HEK293 (cell line): ENCODE measurements at regions not wholly inside any gene's neighbourhood (a gene's known extent, or its start where the extent isn't known, plus 50 kb on each side); places are given as distances from the start of the nearest gene placed in this dataset.

ENCODE experiments used
- CTCF ChIA-PET: fragments of 350-600 bp; formaldehyde crosslinking; extraction: SDS; loops from one replicate; lab custom pipeline; 2021; ENCODE audit warnings: antibody characterized with exemption; lab: Yijun Ruan, JAX
- POLR2A ChIA-PET: fragments of 300-600 bp; formaldehyde crosslinking; extraction: SDS; loops from one replicate; lab custom pipeline; 2020; ENCODE audit warnings: antibody characterized with exemption, inconsistent platforms; lab: Yijun Ruan, JAX
- H3K27ac ChIP-seq: fragments of 200-500 bp; sonication (Bioruptor generic); 2 replicates; pipeline ENCODE4 v1.5.1; 2014; ENCODE audit warnings: low read depth, low read length, control low read depth, inconsistent platforms; ENCODE audit errors: extremely low read depth
- H3K36me3 ChIP-seq, 2 experiments: fragments of 200-500 bp in 1 of 2; sonication (Bioruptor generic) in 1 of 2; 1 replicate in 1 of 2; 2 replicates in 1 of 2; pipeline ENCODE4 v1.5.1; 2014 to 2017; ENCODE audit warnings: inconsistent platforms in 2 of 2, low read length in 2 of 2; ENCODE audit not compliant: control insufficient read depth in 2 of 2, insufficient read depth in 1 of 2
- H3K4me1 ChIP-seq: fragments of 200-500 bp; sonication (Bioruptor generic); 2 replicates; pipeline ENCODE4 v1.5.1; 2014; ENCODE audit warnings: mild to moderate bottlenecking, low read length, inconsistent platforms; ENCODE audit not compliant: control insufficient read depth, insufficient read depth
- H3K4me3 ChIP-seq: 2 replicates; pipeline ENCODE4 v1.5.1; 2011; ENCODE audit warnings: low read depth, mild to moderate bottlenecking, control low read depth, low read length, moderate library complexity
- H3K9me3 ChIP-seq: fragments of 200-500 bp; sonication (Bioruptor generic); 2 replicates; pipeline ENCODE4 v1.5.1; 2014; ENCODE audit warnings: low read depth, low read length, inconsistent platforms; ENCODE audit not compliant: control insufficient read depth, insufficient read depth
- EGR2 ChIP-seq: fragments of 450-650 bp; formaldehyde crosslinking; IDR thresholded peaks from 2 replicates; pipeline ENCODE4 v1.5.1; 2016; ENCODE audit warnings: low read depth, missing biosample characterization, missing genetic modification characterization
- ELK4 ChIP-seq: IDR thresholded peaks from 2 replicates; pipeline ENCODE4 v1.6.1; 2011; ENCODE audit warnings: mild to moderate bottlenecking, low read depth, low read length, borderline replicate concordance
- MEIS1 ChIP-seq: sonication (generic); formaldehyde crosslinking; IDR thresholded peaks from 2 replicates; pipeline ENCODE4 v1.8.1; 2022; ENCODE audit warnings: missing genetic modification reagents, mild to moderate bottlenecking, borderline replicate concordance
- REPIN1 ChIP-seq: fragments of 450-650 bp; formaldehyde crosslinking; IDR thresholded peaks from 2 replicates; pipeline ENCODE4 v1.5.1; 2017; ENCODE audit warnings: missing biosample characterization, missing genetic modification characterization, low read depth
- TRIM28 ChIP-seq: IDR thresholded peaks from 2 replicates; pipeline ENCODE4 v1.6.1; 2011; ENCODE audit warnings: low read length, control low read depth, borderline replicate concordance
- ZFP41 ChIP-seq: fragments of 450-650 bp; formaldehyde crosslinking; IDR thresholded peaks from 2 replicates; pipeline ENCODE4 v1.5.1; 2016; ENCODE audit warnings: missing biosample characterization, missing genetic modification characterization, borderline replicate concordance
- ZNF114 ChIP-seq: fragments of 450-650 bp; formaldehyde crosslinking; IDR thresholded peaks from 2 replicates; pipeline ENCODE4 v1.5.0; 2017; ENCODE audit warnings: missing biosample characterization, missing genetic modification characterization
- ZNF148 ChIP-seq: fragments of 450-650 bp; formaldehyde crosslinking; IDR thresholded peaks from 2 replicates; pipeline ENCODE4 v1.5.0; 2017; ENCODE audit warnings: missing biosample characterization, missing genetic modification characterization, borderline replicate concordance
- ZNF169 ChIP-seq: fragments of 450-650 bp; formaldehyde crosslinking; IDR thresholded peaks from 2 replicates; pipeline ENCODE4 v1.5.1; 2016; ENCODE audit warnings: missing biosample characterization, missing genetic modification characterization
- ZNF214 ChIP-seq: fragments of 450-650 bp; formaldehyde crosslinking; IDR thresholded peaks from 2 replicates; pipeline ENCODE4 v1.5.1; 2017; ENCODE audit warnings: missing biosample characterization, mild to moderate bottlenecking, missing genetic modification characterization, borderline replicate concordance
- ZNF324 ChIP-seq: fragments of 450-650 bp; formaldehyde crosslinking; IDR thresholded peaks from 2 replicates; pipeline ENCODE4 v1.5.1; 2016; ENCODE audit warnings: missing biosample characterization, missing genetic modification characterization
- ZNF335 ChIP-seq: fragments of 450-650 bp; formaldehyde crosslinking; conservative IDR thresholded peaks from 2 replicates; pipeline ENCODE4 v1.5.1; 2016; ENCODE audit warnings: missing biosample characterization, missing genetic modification characterization
- ZNF366 ChIP-seq: fragments of 450-650 bp; formaldehyde crosslinking; conservative IDR thresholded peaks from 2 replicates; pipeline ENCODE4 v1.5.1; 2016; ENCODE audit warnings: missing biosample characterization, missing genetic modification characterization
- ZNF416 ChIP-seq: fragments of 450-650 bp; formaldehyde crosslinking; IDR thresholded peaks from 2 replicates; pipeline ENCODE4 v1.5.1; 2016; ENCODE audit warnings: missing biosample characterization, missing genetic modification characterization
- ZNF48 ChIP-seq: fragments of 450-650 bp; formaldehyde crosslinking; IDR thresholded peaks from 2 replicates; pipeline ENCODE4 v1.5.1; 2016; ENCODE audit warnings: missing biosample characterization, missing genetic modification characterization
- ZNF510 ChIP-seq: fragments of 450-650 bp; formaldehyde crosslinking; IDR thresholded peaks from 2 replicates; pipeline ENCODE4 v1.5.1; 2018; ENCODE audit warnings: mild to moderate bottlenecking, missing genetic modification characterization, missing biosample characterization; ENCODE audit not compliant: insufficient replicate concordance
- ZNF530 ChIP-seq: fragments of 450-650 bp; formaldehyde crosslinking; IDR thresholded peaks from 2 replicates; pipeline ENCODE4 v1.5.1; 2016; ENCODE audit warnings: low read depth, missing biosample characterization, missing genetic modification characterization
- ZNF626 ChIP-seq: fragments of 450-650 bp; sonication (Bioruptor Pico); formaldehyde crosslinking; IDR thresholded peaks from 2 replicates; pipeline ENCODE4 v1.5.1; 2018; ENCODE audit warnings: missing biosample characterization, missing genetic modification characterization, inconsistent platforms
- ZNF645 ChIP-seq: fragments of 450-650 bp; formaldehyde crosslinking; IDR thresholded peaks from 2 replicates; pipeline ENCODE4; 2016; ENCODE audit warnings: missing biosample characterization, missing genetic modification characterization
- ZNF658 ChIP-seq: fragments of 450-650 bp; formaldehyde crosslinking; IDR thresholded peaks from 2 replicates; pipeline ENCODE4; 2016; ENCODE audit warnings: missing biosample characterization, missing genetic modification characterization
- TF ChIP-seq, protein P1 (sequence below): fragments of 450-650 bp; formaldehyde crosslinking; IDR thresholded peaks from 2 replicates; pipeline ENCODE4 v1.5.1; 2017; ENCODE audit warnings: missing biosample characterization, missing genetic modification characterization
- TF ChIP-seq, protein P2 (sequence below): fragments of 450-650 bp; IDR thresholded peaks from 2 replicates; pipeline ENCODE4 v1.5.1; 2018; ENCODE audit warnings: missing biosample characterization, missing genetic modification characterization
- TF ChIP-seq, protein P3 (sequence below): fragments of 450-650 bp; formaldehyde crosslinking; IDR thresholded peaks from 2 replicates; pipeline ENCODE4 v1.5.1; 2016; ENCODE audit warnings: missing biosample characterization, missing genetic modification characterization

GRCh38 chr3:182412066-182412465 lies 381.2 kb upstream of the ATP11B start:
- CTCF ChIA-PET, result no interaction called here
- POLR2A ChIA-PET, result no interaction called here

GRCh38 chr3:182413061-182413460 lies 380.2 kb upstream of the ATP11B start:
- CTCF ChIA-PET, result no interaction called here
- Histone ChIP-seq H3K36me3 (no peaks in the 10 kb centered on the region), H3K27ac (no peak overlapping the region), H3K4me1 (no peaks in the 10 kb centered on the region), H3K9me3 (no peaks in the 10 kb centered on the region), H3K4me3 (no peak overlapping the region)
- POLR2A ChIA-PET, result no interaction called here
- TF ChIP-seq ZNF335 (tag by site-specific recombination) (no peak), TRIM28 (no peak), ZNF114 (no peak), ZNF324 (tag by site-specific recombination) (no peak), ZNF658 (no peak), ZNF530 (tag by site-specific recombination) (no peak), ZNF366 (no peak), MEIS1 (CRISPR knock-in tag) (no peak), ZFP41 (tag by site-specific recombination) (no peak)
- TF ChIP-seq, protein P1, sequence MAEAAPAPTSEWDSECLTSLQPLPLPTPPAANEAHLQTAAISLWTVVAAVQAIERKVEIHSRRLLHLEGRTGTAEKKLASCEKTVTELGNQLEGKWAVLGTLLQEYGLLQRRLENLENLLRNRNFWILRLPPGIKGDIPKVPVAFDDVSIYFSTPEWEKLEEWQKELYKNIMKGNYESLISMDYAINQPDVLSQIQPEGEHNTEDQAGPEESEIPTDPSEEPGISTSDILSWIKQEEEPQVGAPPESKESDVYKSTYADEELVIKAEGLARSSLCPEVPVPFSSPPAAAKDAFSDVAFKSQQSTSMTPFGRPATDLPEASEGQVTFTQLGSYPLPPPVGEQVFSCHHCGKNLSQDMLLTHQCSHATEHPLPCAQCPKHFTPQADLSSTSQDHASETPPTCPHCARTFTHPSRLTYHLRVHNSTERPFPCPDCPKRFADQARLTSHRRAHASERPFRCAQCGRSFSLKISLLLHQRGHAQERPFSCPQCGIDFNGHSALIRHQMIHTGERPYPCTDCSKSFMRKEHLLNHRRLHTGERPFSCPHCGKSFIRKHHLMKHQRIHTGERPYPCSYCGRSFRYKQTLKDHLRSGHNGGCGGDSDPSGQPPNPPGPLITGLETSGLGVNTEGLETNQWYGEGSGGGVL (tag by site-specific recombination), result no peak
- TF ChIP-seq, protein P2, sequence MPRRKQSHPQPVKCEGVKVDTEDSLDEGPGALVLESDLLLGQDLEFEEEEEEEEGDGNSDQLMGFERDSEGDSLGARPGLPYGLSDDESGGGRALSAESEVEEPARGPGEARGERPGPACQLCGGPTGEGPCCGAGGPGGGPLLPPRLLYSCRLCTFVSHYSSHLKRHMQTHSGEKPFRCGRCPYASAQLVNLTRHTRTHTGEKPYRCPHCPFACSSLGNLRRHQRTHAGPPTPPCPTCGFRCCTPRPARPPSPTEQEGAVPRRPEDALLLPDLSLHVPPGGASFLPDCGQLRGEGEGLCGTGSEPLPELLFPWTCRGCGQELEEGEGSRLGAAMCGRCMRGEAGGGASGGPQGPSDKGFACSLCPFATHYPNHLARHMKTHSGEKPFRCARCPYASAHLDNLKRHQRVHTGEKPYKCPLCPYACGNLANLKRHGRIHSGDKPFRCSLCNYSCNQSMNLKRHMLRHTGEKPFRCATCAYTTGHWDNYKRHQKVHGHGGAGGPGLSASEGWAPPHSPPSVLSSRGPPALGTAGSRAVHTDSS (tag by site-specific recombination), result no peak

More at GRCh38 chr3:182412066-182412465, 381.2 kb upstream of the ATP11B start:
- H3K4me1 ChIP-seq, result no peaks in the 10 kb centered on the region
- no peak overlapping the region for H3K27ac ChIP-seq
- no peak for TF ChIP-seq ZNF48 (tag by site-specific recombination)
- TF ChIP-seq ZNF510 (tag by site-specific recombination), result no peak
- TF ChIP-seq, protein P3, sequence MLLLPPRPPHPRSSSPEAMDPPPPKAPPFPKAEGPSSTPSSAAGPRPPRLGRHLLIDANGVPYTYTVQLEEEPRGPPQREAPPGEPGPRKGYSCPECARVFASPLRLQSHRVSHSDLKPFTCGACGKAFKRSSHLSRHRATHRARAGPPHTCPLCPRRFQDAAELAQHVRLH (tag by site-specific recombination), result no peak
- TF ChIP-seq ZNF148 (tag by site-specific recombination), result no peak
- no peak for TF ChIP-seq ZNF214 (tag by site-specific recombination)
- TF ChIP-seq ZNF626, result no peak
- TF ChIP-seq ZNF169 (tag by site-specific recombination), result no peak
- TF ChIP-seq REPIN1, result no peak
- TF ChIP-seq ELK4, result no peak
- TF ChIP-seq EGR2 (tag by site-specific recombination), result no peak
- TF ChIP-seq ZNF645 (tag by site-specific recombination), result no peak
- no peak for TF ChIP-seq ZNF416
- no peaks in the 10 kb centered on the region for H3K36me3 ChIP-seq
- no peak overlapping the region for H3K4me3 ChIP-seq
- no peaks in the 10 kb centered on the region for H3K9me3 ChIP-seq
